NT2/D1 (cell line): ENCODE measurements at regions not wholly inside any gene's neighbourhood (a gene's known extent, or its start where the extent isn't known, plus 50 kb on each side); places are given as distances from the start of the nearest gene placed in this dataset.

ENCODE experiments used
- SUZ12 ChIP-seq: IDR thresholded peaks from 2 replicates; pipeline ENCODE4 v1.6.1; 2011; ENCODE audit not compliant: insufficient read length, insufficient read depth; ENCODE audit errors: extremely low read depth
- ZNF274 ChIP-seq: IDR thresholded peaks from 2 replicates; pipeline ENCODE4 v1.6.1; 2011; ENCODE audit warnings: mild to moderate bottlenecking, low read depth, low read length

DNA sequence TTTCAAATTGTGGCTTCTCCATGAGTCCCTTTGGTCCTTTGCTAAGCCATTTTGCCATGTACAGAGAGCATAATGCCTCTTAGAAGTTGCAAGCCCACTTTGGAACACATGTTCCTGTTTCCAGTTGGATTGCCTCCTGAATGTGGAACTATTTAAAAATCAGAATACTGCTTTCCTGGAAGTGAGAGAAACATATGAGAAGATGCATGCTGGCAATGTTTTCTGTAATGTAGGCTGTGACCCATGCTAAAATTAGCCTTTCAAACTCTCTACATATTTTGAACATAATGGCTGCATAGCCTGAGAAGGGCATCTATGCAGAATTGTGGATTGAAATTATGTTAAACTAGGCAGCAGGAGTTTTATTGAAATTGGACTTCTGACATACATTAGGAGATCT is 175.5 kb upstream of the PAPPA start:
- TF ChIP-seq ZNF274 (no peak), SUZ12 (no peak)
